ENCODE measurements at regions not wholly inside any gene's neighbourhood (a gene's known extent, or its start where the extent isn't known, plus 50 kb on each side); places are given as distances from the start of the nearest gene placed in this dataset.
A peak's percentile ranks its signal among the peaks of the same experiment; 100 is the strongest.
"Not testable (repeated sequence)": the region's sequence is repeated elsewhere in the genome, so short reads cannot be mapped to it uniquely, and the experiment has no call there.

DNA sequence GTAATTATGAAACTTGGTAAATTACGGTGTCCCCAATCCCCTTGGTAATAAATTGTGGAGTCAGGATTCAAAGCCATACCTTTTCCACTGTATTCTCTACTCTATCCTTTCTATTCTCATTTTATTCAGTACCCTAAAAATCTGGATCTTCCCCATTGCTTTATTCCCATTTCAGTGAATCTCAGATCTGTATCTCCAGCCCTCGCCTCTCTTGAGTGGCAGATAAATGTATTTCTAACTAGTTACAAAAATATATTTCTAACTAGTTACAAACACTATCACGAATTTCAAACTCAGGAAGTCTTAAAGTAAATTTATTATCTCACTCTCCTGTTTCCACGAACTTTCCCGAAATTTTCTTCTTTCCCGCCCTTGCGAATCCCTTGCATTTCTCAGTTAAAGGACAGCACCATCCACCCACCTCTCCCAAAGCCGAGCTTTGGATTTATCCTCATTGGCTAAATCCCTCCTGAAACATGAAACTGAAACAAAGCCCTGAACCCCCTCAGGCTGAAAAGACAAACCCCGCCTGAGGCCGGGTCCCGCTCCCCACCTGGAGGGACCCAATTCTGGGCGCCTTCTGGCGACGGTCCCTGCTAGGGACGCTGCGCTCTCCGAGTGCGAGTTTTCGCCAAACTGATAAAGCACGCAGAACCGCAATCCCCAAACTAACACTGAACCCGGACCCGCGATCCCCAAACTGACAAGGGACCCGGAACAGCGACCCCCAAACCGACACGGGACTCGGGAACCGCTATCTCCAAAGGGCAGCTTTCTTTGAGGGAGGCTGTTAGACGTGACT lies 164.3 kb upstream of the PABPC3 start:
- no peak for DNase-seq

DNA sequence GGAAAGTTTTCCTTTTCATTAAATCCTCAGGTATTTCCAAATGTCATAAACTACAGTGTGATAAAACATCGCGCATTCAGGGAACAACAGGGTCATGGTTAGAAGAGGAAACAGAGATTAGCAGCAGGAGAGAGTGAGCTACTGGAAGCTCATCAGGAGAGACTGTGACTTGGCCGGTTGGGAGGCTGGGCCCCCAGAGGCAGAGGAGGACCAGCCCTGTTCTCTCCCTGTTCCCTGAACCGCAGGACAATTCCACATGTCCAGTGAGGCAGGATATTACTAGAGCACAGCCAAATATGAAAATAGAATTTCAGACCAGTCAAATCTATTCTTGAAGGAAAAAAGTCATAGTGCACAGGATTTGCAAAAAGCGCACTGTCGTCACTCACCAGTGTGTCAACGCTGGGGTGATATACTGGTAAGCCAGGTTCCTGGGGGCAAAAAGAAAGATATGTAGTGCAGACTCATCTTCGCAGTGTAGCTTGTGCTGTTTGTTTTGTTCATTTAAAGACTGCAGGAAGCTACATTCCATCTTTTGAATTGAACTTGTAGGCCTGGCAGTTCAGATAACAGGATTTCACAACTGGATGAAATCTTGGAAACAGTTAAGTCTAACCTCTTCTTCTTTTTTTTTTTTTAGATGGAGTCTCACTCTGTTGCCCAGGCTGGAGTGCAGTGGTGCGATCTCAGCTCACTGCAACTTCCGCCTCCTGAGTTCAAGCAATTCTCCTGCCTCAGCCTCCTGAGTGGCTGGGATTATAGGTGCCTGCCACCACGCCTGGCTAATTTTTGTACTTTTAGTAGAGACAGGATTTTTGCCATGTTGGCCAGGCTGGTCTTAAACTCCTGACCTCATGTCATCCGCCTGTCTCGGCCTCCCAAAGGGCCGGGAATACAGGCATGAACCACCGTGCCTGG lies 162.6 kb upstream of the PABPC3 start:
- not testable (repeated sequence) for DNase-seq

DNA sequence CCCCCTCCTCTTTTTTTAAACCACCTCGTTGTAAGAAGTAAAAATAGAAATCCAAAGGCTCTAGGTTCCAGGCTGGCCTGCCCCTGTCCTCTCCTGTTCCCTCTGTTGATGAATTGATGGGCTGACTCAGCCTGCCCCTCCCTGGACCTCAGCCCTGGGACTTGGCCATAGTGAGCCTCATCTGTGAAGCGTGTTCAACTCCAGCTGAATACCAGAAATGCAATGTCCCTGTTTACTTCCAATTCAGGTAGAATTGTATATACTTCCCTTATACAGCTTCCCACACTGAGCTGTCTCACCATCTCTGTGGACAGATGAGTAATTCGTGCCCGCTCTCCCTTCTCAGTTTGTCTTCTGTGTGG lies 161.9 kb upstream of the PABPC3 start:
- DNase-seq = not testable (repeated sequence)

DNA sequence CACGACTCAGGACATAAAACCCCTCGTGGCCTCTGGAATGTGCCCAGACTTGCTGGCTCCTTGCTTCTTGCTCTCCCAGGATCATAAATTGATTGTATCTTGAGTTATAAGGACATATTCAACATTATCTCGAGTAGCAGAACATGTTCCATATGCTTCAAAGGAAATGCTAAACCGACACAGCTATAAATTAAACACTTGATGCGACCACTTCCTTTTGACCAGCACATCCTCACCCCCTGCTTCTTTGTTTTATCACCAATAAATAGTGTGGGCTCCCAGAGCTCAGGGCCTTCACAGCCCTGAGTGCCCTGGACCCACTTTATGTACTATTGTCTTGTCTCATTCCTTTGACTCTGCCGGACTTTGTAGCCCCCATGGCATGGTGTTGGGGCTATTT lies 157.0 kb upstream of the PABPC3 start:
- DNase-seq = no peak

DNA sequence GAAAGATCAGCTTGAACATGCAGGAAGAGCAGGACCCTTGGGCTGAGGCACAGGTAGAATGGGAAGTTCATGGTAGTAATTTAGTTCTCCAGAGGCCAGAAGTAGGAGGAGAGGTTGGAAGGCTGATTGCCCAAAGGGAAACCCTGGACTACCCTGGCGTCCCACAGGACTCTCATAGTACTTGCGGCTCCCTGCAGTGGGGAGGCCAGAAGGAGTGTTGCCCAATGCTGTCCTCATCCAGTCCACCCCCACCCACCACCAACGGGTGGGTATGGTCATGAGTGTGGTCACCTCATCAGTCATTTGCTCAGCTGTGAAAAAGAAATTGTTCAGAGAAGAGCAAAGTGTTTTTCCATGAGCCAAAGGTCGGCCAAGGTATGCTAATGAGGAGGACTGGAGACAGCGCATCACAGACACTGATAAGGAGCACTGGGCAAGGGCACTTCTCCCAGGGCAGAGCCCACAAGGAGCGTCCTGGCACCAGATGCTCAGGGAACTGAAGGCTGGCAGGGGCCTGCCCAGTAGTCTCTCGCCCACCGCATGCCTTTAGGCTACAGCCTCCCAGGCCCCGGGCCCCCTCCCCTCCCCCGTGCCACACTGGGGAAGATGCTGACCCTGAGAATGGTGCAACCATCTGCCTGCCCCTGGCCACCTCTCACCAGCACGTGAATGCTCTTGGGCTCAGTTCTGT lies 154.8 kb upstream of the PABPC3 start:
- DNase-seq = not testable (repeated sequence)

DNA sequence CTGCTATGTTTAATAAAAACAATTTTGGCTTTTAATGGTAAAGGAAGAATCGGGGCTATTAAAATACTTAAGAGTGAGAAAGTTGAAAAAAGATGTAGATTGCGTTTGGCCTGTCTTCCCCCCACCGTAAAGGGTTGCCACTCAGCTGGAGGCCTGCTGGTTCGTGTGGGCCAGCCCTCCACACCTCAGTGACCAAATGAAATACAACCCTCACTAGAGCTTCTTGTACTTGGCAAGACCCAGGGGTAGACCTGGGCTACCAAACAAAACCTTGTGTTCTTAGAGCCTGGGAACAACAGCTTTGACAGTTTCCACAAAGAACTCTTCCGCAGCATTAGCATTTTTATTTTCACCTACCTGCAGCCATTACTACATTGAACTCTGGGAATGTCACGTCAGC lies 152.8 kb upstream of the PABPC3 start:
- no peak for DNase-seq

DNA sequence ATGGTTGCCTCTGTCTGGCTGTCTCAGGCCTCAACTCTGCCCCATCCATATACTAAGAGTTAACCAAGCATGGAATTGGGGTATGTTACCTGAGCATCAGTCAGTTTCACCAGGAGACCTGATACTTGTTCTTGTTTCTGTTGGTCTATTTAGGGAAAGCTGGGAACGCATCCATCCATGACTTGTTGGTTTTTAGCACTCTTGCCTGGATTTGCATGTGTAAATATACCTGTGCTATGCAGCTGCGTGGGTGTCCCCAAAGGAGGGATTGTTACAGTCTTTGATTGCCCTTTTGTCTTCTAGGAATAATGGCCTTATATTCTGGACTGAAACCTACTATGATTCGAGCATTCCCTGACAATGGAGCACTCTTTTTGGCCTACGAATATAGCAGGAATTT lies 151.9 kb upstream of the PABPC3 start:
- not testable (repeated sequence) for DNase-seq

DNA sequence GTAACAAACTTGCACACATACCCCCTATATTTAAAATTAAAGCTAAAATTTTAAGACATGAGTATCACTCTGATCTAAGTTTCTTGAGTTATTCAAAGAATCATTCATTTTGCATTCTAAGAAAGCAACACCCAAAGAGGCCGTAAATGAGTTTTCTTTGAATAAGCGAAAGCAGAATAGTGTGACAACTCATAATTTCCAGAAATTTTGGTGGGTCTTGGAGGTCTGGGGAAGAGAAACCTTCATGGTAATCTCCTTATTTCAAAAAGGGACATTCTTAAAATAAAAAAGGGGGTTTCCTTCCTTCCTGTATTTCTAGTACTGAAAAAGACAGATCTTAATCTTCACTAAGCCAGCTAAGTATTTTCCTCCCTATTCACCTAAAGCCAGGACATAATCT lies 147.0 kb upstream of the PABPC3 start:
- DNase-seq = not testable (repeated sequence)

DNA sequence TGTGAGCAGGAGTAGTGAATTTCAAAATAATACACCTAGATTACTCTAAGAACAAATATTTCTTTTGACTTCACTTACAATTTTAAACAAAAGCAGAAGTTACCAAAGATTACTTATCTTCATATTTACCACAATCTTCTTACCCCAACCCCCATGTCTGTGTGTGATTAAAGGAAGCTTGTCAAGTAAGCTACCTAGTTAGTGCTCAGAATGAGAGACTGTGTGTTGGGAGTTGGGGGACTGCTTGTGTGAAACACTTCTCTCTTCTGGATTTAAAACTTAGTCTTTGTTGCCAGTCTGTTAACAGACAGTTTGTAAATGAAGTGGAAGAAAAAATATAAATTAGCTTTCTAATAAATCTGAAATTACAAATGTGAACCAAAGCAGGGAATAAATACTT lies 145.3 kb upstream of the PABPC3 start:
- not testable (repeated sequence) for DNase-seq

DNA sequence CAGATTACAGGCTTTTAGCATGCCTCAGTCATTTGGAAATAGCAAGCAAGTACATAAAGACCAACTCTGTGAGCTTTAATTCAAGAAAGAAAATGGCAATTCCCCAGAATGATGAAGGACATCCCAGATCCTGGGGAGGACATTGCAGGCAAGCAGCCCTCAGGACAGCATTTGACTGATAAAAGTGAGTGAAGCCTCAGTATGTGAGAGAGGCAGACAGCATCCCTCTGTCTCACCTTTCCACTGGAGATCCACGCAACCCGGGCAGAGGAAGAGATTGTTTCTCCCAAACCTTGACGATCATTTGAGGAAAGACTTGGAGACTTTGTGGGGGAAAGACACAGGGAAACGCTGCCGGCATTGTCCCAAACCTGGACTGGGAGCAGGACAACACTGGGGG lies 128.0 kb upstream of the PABPC3 start:
- DNase-seq = not testable (repeated sequence)

DNA sequence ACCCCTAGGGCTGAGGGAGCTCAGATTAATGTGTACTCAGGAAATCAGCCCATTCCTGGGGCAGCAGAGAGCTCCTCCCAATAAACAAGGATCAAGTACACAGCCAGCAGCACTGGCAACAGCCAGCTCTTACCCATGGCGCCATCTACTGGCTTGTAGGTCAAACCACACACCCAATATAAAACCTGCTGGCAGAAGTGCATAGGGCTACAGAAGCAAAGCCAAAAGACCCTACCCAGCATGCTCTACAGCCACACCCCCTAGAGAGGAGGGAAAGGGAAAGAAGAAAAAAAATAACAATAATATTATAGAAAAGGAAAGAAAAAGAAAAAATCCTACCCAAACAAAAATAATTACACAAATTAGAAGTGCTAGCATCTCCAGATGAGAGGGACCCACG lies 127.5 kb upstream of the PABPC3 start:
- DNase-seq = not testable (repeated sequence)

DNA sequence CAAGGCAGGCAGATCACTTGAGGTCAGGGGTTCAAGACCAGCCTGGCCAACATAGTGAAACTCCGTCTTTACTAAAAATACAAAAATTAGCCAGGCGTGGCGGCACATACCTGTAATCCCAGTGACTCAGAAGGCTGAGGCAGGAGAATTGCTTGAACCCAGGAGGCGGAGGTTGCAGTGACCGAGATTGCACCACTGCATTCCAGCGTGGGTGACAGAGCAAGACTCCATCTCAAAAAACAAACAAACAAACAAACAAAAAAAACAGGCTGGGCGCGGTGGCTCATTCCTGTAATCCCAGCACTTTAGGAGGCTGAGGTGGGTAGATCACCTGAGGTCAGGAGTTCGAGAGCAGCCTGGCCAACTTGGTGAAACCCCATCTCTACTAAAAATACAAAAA lies 122.8 kb upstream of the PABPC3 start:
- not testable (repeated sequence) for DNase-seq

DNA sequence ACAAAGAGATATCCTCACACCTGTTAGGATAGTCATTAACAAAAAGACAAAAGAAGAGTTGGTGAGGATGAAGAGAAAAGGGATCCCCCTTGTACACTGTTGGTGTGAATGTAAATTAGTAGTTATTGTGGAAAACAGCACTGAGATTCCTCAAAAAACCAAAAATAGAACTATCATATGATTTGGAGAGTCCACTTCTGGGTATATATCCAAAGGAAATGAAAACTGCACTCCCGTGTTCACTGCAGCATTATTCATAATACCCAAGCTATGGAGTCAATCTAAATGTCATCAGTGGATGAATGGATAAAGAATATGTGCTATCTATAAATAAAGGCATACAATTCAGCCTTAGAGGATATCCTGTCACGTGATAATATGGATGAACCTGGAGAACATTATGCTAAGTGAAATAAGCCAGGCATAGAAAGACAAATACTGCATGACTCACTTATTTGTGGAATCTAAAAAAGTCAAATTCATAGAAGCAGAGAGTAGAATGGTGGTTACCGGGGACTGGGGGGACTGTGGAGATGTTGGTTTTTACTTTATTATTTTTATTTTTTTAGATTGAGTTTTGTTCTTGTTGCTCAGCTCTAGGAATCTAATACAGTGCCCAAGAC lies 114.6 kb upstream of the PABPC3 start:
- DNase-seq = not testable (repeated sequence)

DNA sequence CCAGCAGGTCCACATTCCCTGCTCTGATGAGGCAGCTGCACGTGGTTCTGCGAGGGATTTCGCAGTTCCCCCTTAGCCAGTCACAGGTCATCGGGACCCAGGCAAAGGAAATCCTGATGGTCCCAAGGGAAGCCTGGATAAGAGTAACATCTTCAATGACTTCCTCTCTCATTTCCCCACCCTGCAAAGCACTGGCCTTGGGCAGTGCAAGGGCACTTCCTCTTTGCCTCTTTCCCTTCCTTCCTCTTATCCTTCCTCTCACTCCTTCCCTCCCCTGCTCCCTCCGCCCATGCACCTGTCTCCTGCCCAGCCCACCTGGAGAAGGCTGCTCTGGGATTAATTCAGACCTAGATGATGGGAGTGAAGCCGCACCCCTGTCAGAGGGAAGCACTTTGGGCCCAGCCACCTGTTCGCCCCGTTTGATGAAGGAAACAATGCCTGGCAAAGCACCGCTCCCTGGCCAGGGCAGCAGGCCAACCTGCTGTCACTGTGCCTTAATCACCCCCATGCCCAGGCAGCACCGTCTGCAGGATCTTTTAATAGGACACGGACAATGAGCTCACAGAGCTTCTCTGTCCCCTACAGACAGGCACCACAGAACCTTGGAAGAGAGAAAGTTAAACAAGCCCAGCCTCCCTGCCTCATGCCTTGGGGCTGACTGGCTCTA lies 113.5 kb upstream of the PABPC3 start:
- no peak for DNase-seq

DNA sequence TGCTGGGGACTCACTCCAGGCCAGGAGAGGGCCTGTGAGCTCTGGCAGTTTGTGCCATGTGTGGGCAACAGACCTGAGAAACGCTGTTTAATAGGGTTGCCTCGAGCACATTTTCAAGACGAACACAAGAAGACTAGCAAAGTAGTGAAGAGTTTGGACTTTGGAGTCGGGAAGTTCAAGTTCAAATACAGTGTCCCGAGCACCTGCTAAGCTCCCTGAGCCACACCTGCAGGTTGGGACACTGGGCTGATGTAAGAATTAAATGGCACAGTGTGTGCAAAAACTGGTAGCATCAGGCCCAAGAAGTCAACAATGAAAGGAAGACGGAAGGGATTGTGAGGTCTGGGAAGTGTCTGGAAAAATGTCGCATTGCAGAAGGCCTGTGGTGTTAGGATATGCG lies 112.8 kb upstream of the PABPC3 start:
- DNase-seq = no peak

DNA sequence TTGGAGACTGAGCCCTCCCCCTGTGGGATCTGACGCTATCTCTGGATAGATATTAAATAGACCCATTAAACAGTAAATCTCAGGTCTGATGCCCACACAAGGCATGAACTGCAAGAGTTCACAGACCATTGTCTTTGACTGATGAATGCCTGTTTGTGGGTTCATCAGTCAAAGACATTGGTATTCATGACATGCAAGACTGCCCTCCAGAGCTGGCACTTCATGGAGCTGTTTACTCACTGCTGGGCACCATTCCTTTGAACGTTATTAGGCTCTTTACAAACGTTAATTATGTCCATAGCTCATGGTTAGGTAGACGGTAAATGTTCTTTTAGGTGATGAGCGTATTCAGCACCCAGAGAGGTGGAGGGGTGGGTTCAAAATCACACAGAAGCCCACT lies 111.8 kb upstream of the PABPC3 start:
- DNase-seq = no peak

DNA sequence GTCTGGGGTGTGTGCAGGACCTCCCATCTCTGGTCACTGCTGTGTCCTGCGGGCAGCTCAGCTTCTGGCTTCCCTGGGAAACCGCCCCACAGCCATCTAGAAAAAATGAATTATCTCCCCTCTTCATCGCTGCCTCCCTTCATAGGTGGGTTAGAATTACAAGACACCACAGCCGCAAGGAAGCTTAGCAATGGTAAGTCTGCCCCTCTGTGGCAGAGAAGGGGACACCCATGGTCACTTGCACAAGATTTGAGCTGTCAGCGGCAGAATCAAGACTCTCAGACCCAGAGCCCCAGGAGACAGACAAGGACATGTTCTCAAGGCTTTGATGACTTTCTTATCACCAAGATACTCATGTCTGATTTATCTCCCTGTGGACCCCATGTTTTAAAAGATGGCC lies 110.8 kb upstream of the PABPC3 start:
- no peak for DNase-seq

DNA sequence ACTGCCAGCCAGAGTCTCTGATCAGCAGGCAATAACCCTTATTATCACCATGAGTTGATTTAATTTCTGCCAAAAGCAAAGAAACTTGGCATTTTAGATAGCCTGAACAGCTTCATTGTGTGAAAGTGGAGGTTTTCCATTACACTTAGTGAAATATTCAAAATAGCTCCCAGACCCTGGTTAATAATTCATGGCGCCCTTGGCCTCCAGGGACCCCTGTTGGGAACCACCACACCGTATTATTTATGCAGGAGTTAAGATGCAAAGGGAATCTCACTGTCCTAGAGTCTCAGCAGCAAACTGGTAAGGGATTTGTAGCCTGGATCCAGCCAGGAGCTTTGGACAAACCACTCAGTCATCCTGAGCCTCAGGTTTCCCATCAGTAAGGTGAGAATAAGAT lies 110.0 kb upstream of the PABPC3 start:
- no peak for DNase-seq

DNA sequence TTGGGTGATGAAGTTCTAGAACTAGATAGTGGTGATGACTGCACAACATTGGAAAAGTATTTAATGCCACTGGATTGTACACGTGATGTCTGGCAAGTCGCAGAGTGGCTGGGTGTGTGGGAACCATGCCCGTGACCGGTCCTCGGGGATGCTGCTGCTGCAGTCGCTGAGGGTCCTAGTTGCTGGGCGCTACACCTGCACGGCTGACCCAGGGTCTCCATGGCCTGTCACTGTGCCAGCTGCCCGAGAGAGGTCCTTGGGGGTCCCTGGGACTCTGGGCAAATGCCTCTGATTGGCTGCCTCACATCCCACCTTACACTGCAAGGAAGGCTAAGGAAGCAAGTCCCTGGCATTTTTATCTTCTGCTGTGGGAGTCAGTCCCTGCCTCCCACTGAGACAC lies 109.1 kb upstream of the PABPC3 start:
- DNase-seq = no peak

DNA sequence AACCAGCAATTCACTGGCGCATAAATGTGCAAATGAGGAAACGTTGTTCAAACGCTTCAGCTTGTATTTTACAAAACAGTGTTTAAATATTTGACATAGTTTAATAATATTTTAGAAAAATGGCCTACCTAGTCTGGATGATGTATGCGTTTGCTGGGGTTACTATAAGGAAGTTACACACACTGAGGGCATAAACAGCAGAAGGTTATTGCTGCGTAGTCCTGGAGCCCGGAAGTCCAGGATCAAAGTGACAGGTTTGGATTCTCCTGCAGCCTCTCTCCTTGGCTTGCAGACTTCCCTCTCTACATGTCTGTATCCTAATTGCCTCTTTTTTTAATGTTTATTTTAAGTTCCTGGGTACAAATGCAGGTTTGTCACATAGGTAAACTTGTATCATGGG lies 106.0 kb upstream of the PABPC3 start:
- DNase-seq = not testable (repeated sequence)

DNA sequence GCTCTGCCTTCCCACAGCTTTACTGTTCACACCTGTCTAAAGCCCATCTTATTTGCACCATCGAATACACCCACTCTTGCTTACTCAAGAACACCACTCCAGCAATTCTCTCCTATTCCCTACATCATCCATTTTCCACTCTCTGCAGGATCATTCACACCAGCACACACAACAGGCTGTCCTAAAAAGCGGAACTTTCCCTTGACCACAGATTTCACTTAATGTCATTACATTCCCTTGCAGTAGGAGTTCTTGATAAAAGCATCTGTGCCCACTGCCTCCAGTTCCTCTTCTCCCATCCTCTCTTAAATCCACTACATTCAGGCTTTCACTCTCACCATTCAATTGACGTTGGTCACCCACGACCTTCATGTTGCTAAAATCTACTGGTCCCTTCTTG lies 103.0 kb upstream of the PABPC3 start:
- not testable (repeated sequence) for DNase-seq

DNA sequence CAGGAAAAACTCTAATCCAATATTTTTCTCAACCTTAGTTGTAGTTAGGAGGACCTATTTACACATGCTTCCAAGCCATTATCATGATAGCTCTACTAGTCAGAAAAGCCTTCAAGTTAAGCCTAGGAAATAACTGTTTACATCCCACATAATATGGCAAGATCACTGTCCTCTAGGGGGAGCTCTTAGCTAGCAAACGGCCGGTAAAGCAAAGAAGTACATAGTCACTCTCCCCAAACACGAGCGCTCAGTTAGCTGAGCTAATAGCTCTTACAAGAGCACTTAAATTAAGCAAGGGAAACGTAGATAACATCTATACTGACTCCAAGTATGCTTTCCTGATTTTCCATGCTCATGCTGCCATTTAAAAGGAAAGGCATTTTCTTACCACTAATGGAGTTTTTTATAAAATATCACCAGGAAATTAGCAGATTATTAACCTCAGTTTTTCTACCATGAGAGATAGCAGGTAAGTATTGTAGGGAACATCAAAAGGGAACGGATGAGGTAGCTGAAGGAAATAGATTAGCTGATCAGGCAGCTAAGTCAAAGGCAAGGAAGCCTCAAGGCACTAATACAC lies 100.6 kb upstream of the PABPC3 start:
- DNase-seq = peak; percentile 86

All from NCI-H510A treated with DMSO at 0.1 percent for 48 hours (cell line).